ENCODE measurements at regions not wholly inside any gene's neighbourhood (a gene's known extent, or its start where the extent isn't known, plus 50 kb on each side); places are given as distances from the start of the nearest gene placed in this dataset.
A peak's percentile ranks its signal among the peaks of the same experiment; 100 is the strongest.
"Not testable (repeated sequence)": the region's sequence is repeated elsewhere in the genome, so short reads cannot be mapped to it uniquely, and the experiment has no call there.

- H3K4me1 Mint-ChIP-seq, result peaks cover 9% of the 10 kb centered on the region
- peaks cover 8% of the 10 kb centered on the region for H3K36me3 Mint-ChIP-seq (ENCODE audit: low read depth)
- no peak overlapping the region for H3K4me3 Mint-ChIP-seq
- DNase-seq (ENCODE audit: low read depth, low spot score), result no peak
- no peak for TF ChIP-seq CTCF (conservative IDR thresholded peaks at IDR 0.05)
- H3K9me3 Mint-ChIP-seq, result peaks cover 18% of the 10 kb centered on the region
- H3K27me3 Mint-ChIP-seq (ENCODE audit: low read depth), result no peaks in the 10 kb centered on the region
- H3K27ac Mint-ChIP-seq (ENCODE audit: unreplicated experiment), result peak overlapping the region; percentile 43
These were observed 179.2 kb upstream of the BET1 start for GRCh38 chr7:94183289-94183749.

GRCh38 chr7:94183891-94184290 lies 179.7 kb upstream of the BET1 start:
- DNase-seq (ENCODE audit: low read depth, low spot score), result no peak
- H3K4me3 Mint-ChIP-seq, result no peak overlapping the region
- no peak for TF ChIP-seq CTCF (conservative IDR thresholded peaks at IDR 0.05)

GRCh38 chr7:94188350-94188749 lies 184.2 kb upstream of the BET1 start:
- no peak overlapping the region for H3K4me3 Mint-ChIP-seq
- H3K4me1 Mint-ChIP-seq, result peaks cover 4% of the 10 kb centered on the region
- DNase-seq (ENCODE audit: low read depth, low spot score), result no peak
- no peak overlapping the region for H3K27ac Mint-ChIP-seq (ENCODE audit: unreplicated experiment)
- no peak for TF ChIP-seq CTCF (conservative IDR thresholded peaks at IDR 0.05)
- peaks cover 23% of the 10 kb centered on the region for H3K9me3 Mint-ChIP-seq
- H3K36me3 Mint-ChIP-seq (ENCODE audit: low read depth), result peaks cover 11% of the 10 kb centered on the region
- no peaks in the 10 kb centered on the region for H3K27me3 Mint-ChIP-seq (ENCODE audit: low read depth)

More at GRCh38 chr7:94183891-94184290, 179.7 kb upstream of the BET1 start:
- peaks cover 9% of the 10 kb centered on the region for H3K4me1 Mint-ChIP-seq
- H3K36me3 Mint-ChIP-seq (ENCODE audit: low read depth), result peaks cover 8% of the 10 kb centered on the region
- H3K27me3 Mint-ChIP-seq (ENCODE audit: low read depth), result no peaks in the 10 kb centered on the region
- H3K27ac Mint-ChIP-seq (ENCODE audit: unreplicated experiment), result no peak overlapping the region
- peaks cover 19% of the 10 kb centered on the region for H3K9me3 Mint-ChIP-seq

- H3K27ac Mint-ChIP-seq (ENCODE audit: unreplicated experiment), result no peak overlapping the region
- peaks cover 11% of the 10 kb centered on the region for H3K36me3 Mint-ChIP-seq (ENCODE audit: low read depth)
- H3K27me3 Mint-ChIP-seq (ENCODE audit: low read depth), result no peaks in the 10 kb centered on the region
- H3K9me3 Mint-ChIP-seq, result peaks cover 22% of the 10 kb centered on the region
- no peak overlapping the region for H3K4me3 Mint-ChIP-seq
- DNase-seq (ENCODE audit: low read depth, low spot score), result no peak
- no peaks in the 10 kb centered on the region for H3K4me1 Mint-ChIP-seq
- no peak for TF ChIP-seq CTCF (conservative IDR thresholded peaks at IDR 0.05)
These were observed 186.5 kb upstream of the BET1 start for GRCh38 chr7:94190599-94191061.

- not testable (repeated sequence) for H3K4me3 Mint-ChIP-seq; DNase-seq (ENCODE audit: low read depth, low spot score); H3K36me3 Mint-ChIP-seq (ENCODE audit: low read depth); H3K4me1 Mint-ChIP-seq; H3K27ac Mint-ChIP-seq (ENCODE audit: unreplicated experiment); H3K27me3 Mint-ChIP-seq (ENCODE audit: low read depth); H3K9me3 Mint-ChIP-seq
These were observed 190.3 kb upstream of the BET1 start for GRCh38 chr7:94194426-94194825.

- H3K27ac Mint-ChIP-seq (ENCODE audit: unreplicated experiment), result no peak overlapping the region
- H3K9me3 Mint-ChIP-seq, result peaks cover 4% of the 10 kb centered on the region
- no peak overlapping the region for H3K4me3 Mint-ChIP-seq
- no peaks in the 10 kb centered on the region for H3K4me1 Mint-ChIP-seq
- DNase-seq (ENCODE audit: low read depth, low spot score), result no peak
- TF ChIP-seq CTCF (conservative IDR thresholded peaks at IDR 0.05), result no peak
- H3K36me3 Mint-ChIP-seq (ENCODE audit: low read depth), result peaks cover 3% of the 10 kb centered on the region
- no peaks in the 10 kb centered on the region for H3K27me3 Mint-ChIP-seq (ENCODE audit: low read depth)
These were observed 191.0 kb upstream of the BET1 start for GRCh38 chr7:94195201-94195600.
